SKM-1 (cell line): ENCODE measurements at regions not wholly inside any gene's neighbourhood (a gene's known extent, or its start where the extent isn't known, plus 50 kb on each side); places are given as distances from the start of the nearest gene placed in this dataset.

ENCODE experiments used
- DNase-seq: peaks from one replicate; lab custom pipeline; 2025; ENCODE audit not compliant: unreplicated experiment; lab: John Stamatoyannopoulos, UW

GRCh38 chr15:70196372-70197316 is 98.9 kb upstream of the TLE3 start:
- no peak for DNase-seq

- DNase-seq: no peak
These were observed 98.0 kb upstream of the TLE3 start for GRCh38 chr15:70195587-70196305.

GRCh38 chr15:70195171-70195570 is 97.5 kb upstream of the TLE3 start:
- DNase-seq: no peak

- DNase-seq: no peak
These were observed 96.5 kb upstream of the TLE3 start for GRCh38 chr15:70194266-70194665.

- DNase-seq: no peak
These were observed 96.0 kb upstream of the TLE3 start for GRCh38 chr15:70193734-70194133.

- no peak for DNase-seq
These were observed 94.8 kb upstream of the TLE3 start for GRCh38 chr15:70192490-70192889.

GRCh38 chr15:70192041-70192440 is 94.3 kb upstream of the TLE3 start:
- DNase-seq: no peak

- no peak for DNase-seq
These were observed 93.2 kb upstream of the TLE3 start for GRCh38 chr15:70190965-70191364.

GRCh38 chr15:70189826-70190695 is 92.3 kb upstream of the TLE3 start:
- no peak for DNase-seq

GRCh38 chr15:70188286-70188685 is 90.6 kb upstream of the TLE3 start:
- no peak for DNase-seq

GRCh38 chr15:70187331-70187730 is 89.6 kb upstream of the TLE3 start:
- no peak for DNase-seq

- DNase-seq: no peak
These were observed 88.4 kb upstream of the TLE3 start for GRCh38 chr15:70186152-70186551.

- no peak for DNase-seq
These were observed 87.6 kb upstream of the TLE3 start for GRCh38 chr15:70185251-70185711.

- DNase-seq: no peak
These were observed 85.4 kb upstream of the TLE3 start for GRCh38 chr15:70182858-70183695.

GRCh38 chr15:70181626-70182255 is 84.0 kb upstream of the TLE3 start:
- no peak for DNase-seq

- DNase-seq: no peak
These were observed 82.6 kb upstream of the TLE3 start for GRCh38 chr15:70180186-70180875.

- DNase-seq: no peak
These were observed 81.7 kb upstream of the TLE3 start for GRCh38 chr15:70179309-70179892.

- DNase-seq: no peak
These were observed 80.8 kb upstream of the TLE3 start for GRCh38 chr15:70178335-70179084.
